Stimulated activated CD8-positive, alpha-beta memory T cell treated with anti-CD3 and anti-CD28 coated beads, Interleukin-4, amount 100 ng/mL, for 24 hours (primary cell): ENCODE measurements at regions not wholly inside any gene's neighbourhood (a gene's known extent, or its start where the extent isn't known, plus 50 kb on each side); places are given as distances from the start of the nearest gene placed in this dataset.
"Not testable (repeated sequence)": the region's sequence is repeated elsewhere in the genome, so short reads cannot be mapped to it uniquely, and the experiment has no call there.

ENCODE experiments used
- DNase-seq: peaks from one replicate; pipeline ENCODE4 v3.0.0-alpha.2; 2020; ENCODE audit warnings: low read depth

GRCh38 chr6:12348530-12349511 is 58.7 kb downstream of the EDN1 start:
- no peak for DNase-seq

DNA sequence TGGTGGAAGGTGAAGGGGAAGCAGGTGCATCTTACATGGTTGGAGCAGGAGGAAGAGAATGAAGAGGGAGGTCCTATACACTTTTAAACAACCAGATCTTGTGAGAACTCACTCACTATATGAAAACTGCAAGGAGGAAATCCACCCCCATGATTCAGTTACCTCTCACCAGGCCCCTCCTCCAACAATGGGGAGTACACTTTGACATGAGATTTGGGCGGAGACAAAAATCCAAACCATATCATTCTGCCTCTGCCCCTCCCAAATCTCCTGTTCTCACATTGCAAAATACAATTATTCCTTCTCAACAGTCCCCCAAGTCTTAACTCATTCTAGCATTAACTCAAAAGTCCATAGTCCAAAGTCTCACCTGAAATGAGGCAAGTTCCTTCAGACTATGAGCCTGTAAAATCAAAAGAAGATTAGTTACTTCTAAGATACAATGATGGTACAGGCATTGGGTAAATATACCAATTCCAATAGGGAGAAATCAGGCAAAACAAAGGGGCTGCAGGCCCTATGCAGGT is 60.5 kb downstream of the EDN1 start:
- no peak for DNase-seq

GRCh38 chr6:12351672-12352071 is 61.5 kb downstream of the EDN1 start:
- no peak for DNase-seq

GRCh38 chr6:12353731-12354130 is 63.6 kb downstream of the EDN1 start:
- no peak for DNase-seq

GRCh38 chr6:12354499-12354898 is 64.3 kb downstream of the EDN1 start:
- no peak for DNase-seq

- DNase-seq = no peak
Observed at GRCh38 chr6:12355354-12355753, 65.2 kb downstream of the EDN1 start.

GRCh38 chr6:12356431-12356830 is 66.3 kb downstream of the EDN1 start:
- DNase-seq = no peak

- DNase-seq = no peak
Observed at GRCh38 chr6:12356983-12357972, 67.1 kb downstream of the EDN1 start.

DNA sequence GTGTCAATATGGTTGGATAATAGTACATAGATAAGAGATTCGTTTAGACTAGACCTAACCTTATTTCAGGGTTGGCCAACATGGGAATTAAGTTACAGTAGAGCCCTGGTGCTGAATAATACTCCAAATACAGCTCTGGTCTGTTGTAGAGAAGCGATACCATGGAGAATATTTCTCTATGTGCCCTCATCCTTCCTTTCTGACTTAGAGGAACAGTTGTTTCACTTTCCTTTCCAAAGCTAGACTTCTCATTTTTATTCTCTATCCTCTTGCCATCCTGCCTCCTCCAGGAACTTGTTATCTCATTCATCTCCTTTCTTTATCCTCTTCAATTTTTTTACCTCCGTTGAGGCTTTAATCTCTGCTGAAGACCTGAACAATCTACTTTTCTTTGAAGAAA is 68.9 kb downstream of the EDN1 start:
- no peak for DNase-seq

DNA sequence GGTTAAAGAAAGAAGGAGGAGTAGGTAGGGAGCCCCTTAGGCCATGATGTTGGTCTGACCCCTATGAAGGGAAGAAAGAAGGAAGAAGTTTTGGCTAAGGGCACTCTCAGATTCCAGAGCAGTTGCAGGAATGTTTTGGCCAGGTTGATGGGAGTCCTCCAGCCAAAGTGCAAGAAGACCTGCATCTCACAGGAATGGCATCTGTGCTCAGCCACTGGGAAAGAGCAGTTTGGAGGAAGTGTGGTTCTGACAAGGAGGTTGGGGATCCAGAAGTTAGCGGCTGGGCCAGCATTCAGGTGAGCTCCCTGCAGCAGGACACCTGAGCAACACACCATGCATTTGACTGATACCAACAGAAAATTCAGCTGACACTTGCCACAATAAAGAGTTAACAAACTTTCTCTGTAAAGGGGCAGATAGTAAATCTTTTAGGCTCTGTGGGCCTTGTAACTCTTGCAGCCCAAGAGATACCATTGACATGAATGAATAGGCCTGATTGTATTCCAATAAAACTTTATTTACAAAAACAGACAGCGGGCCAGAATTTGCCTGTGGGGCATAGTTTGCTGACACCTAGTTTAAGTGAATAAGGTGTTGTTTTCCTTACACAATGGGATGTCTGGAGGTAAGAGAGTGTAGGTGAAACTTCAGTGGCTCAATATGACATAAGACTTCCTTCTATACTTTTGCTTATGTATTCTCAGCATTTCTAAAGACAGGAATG is 71.0 kb downstream of the EDN1 start:
- no peak for DNase-seq

GRCh38 chr6:12363277-12363650 is 73.1 kb downstream of the EDN1 start:
- not testable (repeated sequence) for DNase-seq

GRCh38 chr6:12363651-12364381 is 73.7 kb downstream of the EDN1 start:
- no peak for DNase-seq

DNA sequence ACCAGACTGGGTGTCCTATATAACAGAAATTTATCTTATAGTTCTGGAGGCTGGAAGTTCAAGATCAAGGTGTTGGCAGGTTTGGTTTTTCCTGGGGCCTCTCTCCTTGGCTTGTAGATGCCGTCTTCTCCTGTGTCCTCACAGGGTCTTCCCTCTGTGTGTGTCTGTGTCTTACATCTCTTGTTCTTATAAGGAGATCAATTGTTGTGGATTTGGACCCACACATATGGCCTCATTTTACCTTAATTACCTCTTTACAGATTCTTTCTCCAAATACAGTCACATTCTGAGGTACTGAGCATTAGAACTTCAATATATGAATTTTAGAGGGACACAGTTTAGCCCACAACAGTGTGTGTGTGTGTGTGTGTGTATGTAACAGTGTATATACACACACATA is 74.5 kb downstream of the EDN1 start:
- DNase-seq = no peak

DNA sequence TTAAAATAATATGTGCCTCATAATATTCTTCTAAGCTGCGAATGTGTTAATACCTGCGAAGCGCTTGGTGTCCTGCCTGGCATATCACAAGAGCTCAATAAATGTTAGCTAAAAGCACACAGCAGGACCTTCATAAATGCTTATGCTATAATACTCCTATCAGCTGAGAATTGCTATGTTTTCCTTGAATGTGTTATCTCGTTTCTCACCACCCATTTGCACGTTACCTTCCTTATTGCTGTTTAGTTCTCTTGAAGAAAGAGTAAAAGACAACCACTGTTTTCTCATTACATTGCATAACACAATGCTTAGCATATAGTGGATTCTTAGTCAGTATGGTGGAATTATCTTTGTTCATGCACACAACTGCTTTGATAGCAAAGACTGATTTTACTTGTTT is 76.6 kb downstream of the EDN1 start:
- no peak for DNase-seq

GRCh38 chr6:12367412-12367811 is 77.3 kb downstream of the EDN1 start:
- DNase-seq = no peak

DNA sequence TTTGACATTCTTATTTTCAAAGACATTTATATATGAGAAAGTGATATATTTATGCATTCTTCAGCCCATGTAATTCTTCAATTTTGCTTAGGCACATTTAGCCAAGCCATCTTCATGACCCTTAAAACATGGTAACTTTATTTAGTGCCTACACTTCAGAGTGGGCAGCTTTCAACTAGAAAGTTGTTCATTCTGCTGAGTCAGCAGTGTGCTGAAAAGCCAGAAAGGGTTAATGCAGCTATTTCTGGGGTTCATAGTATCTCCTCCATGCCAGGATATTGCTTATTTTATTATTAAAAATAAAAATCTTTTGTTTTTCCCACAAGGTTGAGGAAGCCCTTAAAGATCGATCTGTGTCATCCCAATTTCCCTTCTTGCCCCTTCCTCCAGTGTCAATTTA is 79.2 kb downstream of the EDN1 start:
- no peak for DNase-seq

DNA sequence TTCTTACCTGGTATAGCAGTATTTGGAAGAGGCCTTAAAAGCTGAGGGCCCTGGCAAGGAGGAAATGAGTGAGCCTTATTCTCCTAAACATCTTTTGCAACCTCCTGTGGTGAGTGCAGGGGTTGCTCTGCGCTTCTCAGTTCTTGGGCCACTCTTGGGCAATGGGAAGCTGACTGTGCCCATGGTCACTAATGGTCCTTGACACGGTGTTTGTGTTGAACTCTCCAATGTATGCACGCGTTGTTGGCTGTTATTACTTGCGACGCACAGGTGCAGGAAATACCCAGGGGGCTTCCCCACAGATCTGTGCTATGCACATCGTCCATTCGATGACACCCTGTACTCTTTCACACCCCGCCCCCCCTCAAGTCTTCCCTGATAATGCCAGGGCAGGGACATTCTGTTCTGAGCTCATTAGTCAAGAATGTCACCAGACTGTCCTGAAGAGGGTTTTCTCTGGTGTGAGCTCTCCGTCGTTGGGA is 79.7 kb downstream of the EDN1 start:
- DNase-seq = no peak

- DNase-seq = no peak
Observed at GRCh38 chr6:12371151-12371550, 81.0 kb downstream of the EDN1 start.

GRCh38 chr6:12371641-12372146 is 81.5 kb downstream of the EDN1 start:
- no peak for DNase-seq

GRCh38 chr6:12379181-12379580 is 89.0 kb downstream of the EDN1 start:
- DNase-seq = no peak

GRCh38 chr6:12381587-12381986 is 91.4 kb downstream of the EDN1 start:
- DNase-seq = no peak
